Fibroblast of the conjunctiva (primary cell): ENCODE measurements at regions not wholly inside any gene's neighbourhood (a gene's known extent, or its start where the extent isn't known, plus 50 kb on each side); places are given as distances from the start of the nearest gene placed in this dataset.
A peak's percentile ranks its signal among the peaks of the same experiment; 100 is the strongest.

ENCODE experiments used
- DNase-seq: peaks from one replicate; pipeline ENCODE4 v3.0.0-alpha.2; 2010; ENCODE audit warnings: low read depth

DNA sequence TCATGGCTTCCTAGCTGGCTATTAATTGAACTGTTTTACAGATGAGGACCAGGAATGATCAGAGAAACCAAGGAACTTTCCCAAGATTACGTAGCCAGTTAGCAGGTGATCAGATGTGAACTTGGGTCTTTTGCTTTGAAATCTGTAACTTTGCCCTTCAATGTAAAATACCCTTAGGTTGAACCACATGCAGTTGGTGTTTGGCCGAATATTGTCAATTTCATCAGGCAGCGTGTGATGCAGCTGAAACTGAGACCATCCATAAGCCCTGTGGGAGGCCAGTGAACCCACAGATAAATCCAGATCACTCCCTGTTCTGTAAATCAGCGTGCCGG lies 150.8 kb downstream of the ETS2 start:
- DNase-seq, result no peak

DNA sequence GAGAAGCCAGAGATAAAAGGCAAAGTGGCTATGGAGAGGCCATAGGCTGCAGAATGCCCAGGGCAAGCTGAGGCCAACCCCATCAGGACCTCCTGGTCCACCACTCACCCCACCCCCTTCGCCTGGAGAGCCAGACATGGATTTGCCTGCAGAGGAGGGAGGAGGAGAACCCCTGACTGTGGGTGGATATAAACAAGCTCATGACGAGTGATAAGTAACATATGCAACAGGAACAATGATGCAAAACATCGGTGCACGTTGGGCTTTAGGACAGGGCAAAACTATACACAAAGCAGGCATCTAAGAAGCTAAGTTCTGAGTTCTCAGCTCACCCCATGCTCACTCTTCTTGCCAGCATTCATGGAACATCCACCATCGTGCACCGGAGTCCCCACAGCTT lies 150.3 kb downstream of the ETS2 start:
- no peak for DNase-seq

DNA sequence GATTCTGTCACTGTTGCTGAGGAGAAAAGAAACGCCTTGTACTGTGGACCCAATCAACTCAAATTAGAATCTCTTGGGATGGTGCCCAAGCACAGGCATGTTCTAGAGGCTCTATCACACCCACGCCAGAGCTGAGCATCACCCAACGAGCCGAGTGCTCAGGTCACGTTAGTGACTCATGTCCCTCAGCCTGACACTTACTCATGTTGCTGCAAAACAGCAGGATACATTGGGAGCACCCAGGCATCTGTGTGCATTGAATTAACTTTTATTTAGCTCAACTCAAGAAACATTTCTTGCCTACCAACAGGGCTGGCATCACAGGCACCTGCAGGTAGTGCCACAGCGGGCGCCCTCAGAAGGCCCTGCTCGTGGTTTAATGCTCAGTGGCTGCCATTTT lies 149.8 kb downstream of the ETS2 start:
- no peak for DNase-seq

DNA sequence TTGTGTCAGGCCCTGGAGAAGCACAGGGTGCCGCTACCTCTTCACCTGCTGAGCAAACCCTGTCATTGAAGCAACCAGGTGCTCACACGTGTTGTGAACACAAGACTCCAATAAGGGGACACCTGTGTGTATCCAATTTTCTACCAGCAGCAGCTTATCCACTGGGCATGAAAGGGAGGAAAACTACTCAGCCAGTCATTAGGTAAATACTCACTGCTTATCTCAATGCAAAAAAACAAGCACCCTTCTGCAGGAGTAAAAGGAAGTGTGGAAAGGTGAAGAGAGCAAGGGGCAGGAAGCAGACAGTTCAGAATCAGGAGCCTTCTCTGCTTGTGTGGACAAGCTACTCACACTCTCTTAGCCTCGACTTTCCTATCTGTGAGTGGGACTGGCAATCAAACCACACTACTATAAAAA lies 148.9 kb downstream of the ETS2 start:
- no peak for DNase-seq

DNA sequence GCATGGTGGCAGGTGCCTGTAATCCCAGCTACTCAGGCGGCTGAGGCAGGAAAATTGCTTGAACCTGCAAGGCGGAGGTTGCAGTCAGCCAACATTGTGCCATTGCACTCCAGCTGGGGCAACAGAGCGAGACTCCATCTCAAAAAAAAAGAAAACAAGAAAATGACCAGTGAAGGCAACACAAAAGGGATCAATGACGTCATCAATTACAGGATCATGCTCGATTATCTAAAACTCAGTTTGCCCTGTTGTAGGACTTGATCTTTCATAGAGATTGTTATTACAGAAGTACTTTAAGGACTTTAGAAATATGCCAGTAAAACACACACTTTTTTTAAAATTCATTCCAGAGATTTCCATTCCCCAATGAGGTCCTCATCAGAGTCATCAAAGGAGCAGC lies 147.8 kb downstream of the ETS2 start:
- DNase-seq, result no peak

DNA sequence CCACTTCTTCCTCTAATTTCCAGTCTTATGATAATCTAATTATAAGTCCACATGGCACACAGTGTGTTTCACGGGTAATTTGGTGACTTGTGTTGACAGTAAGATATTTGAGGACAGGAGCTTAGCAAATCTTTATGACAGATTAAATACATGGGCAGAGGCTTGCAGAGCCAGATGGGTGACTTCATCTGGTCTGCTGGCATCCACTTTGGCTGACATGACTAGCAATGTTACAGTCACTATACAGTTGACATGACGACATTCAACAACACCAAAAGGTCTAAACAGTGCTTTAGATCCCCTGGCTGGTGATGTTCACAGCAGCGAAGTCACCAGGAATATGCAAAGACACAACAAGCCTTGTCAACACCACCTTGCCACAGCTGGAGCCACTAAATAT lies 147.2 kb downstream of the ETS2 start:
- no peak for DNase-seq

DNA sequence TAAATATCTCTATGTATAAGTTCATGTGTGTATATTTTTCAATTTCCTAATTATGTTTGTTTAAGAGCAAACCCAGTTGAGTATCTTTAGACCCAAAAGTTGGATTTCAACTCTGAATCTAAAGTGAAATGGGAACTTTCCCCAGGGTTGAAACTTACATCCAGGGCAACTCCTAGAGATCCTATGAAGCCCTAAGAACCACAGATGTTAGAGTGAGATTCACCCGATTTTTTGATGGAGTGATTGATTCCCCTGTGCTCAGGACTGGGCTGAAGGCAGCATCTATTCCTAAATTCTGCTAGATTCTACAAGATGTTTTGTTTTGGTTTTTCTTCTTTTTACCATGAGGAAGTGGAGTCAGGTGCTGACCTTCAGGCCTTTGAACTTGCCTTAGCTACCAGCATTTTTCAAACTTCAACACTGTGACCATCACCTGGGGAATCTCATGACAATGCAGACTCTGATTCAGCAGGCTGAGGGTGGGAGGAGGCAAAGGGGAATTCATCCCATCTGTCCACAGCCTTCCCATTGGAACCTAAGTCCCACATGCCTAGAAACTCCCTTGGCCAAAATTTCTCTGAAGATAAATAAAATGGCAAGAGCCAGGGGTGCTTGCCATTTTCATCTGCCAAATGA lies 145.5 kb downstream of the ETS2 start:
- no peak for DNase-seq

DNA sequence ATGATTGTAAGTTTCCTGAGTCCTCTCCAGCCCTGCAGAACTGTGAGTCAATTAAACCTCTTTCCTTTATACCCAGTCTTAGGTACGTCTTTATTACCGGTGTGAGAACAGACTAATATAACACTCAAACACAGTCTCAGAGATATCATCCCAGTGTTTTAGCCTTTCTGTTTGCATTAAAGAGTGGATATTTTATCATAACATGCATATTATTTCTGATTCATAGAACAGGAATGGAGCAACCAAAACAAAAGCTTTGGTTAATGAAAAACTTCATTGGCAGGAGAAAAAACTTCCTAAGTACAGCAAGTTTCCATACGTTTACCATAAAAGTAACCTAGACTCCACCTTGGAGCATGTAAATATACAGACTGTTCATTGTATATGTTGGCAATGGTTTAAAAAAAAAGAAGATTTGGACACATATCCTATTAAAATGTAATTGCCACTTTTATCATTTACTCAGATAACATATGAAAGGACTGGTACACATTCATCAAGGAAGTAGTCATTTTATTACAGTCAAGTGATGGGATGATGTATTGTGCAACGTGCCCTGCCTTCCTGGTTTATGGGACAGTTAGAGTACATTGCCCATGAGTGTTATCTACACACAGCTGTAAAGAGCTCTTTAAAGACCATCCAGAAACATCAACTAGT lies 144.8 kb downstream of the ETS2 start:
- DNase-seq, result no peak

DNA sequence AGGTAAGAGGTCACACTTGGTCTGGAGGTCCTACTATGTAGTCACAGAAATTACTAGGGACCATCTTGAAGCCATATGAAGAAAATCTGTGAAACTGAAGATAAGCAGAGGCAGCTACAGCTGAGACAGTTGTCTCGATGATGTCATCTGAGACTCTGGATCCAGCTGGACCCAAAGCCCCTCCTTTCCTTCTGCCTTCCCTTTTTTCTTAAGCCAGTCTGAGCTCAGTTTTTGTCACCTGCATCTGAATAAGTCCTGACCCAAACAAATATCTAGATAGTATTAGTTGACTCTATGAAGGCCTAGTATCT lies 143.3 kb downstream of the ETS2 start:
- DNase-seq, result no peak

DNA sequence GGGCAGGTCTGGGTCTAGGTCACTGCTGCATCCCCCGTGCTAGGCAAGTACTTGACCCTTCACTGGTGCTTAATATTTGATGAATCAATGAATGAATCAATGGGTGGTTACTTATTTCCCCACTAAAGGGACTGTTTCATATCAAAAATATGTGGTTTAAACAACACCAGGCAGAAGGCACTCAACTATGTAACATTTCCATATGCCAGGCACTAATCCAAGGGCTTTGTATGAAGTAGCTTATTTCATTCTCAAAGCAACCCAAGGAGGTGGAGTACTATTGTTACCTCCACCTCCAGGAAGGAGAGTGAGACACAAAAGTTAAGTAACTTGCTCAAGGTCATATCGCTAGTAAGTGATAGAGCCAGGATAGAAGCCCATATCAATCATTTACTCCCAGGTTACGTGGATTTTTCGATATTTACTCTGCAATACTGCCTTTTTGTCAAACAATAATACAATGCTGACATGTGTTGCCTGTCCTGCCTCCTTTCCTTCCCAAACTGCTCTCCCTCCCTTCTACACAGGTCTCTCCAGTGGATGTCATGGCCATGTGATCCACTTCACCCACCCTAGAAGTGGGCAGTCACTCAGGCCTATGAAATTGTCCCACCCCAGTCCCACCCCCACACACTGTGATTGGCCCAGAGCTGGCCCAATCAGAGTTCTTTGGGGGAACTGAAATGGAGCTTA lies 142.8 kb downstream of the ETS2 start:
- no peak for DNase-seq

DNA sequence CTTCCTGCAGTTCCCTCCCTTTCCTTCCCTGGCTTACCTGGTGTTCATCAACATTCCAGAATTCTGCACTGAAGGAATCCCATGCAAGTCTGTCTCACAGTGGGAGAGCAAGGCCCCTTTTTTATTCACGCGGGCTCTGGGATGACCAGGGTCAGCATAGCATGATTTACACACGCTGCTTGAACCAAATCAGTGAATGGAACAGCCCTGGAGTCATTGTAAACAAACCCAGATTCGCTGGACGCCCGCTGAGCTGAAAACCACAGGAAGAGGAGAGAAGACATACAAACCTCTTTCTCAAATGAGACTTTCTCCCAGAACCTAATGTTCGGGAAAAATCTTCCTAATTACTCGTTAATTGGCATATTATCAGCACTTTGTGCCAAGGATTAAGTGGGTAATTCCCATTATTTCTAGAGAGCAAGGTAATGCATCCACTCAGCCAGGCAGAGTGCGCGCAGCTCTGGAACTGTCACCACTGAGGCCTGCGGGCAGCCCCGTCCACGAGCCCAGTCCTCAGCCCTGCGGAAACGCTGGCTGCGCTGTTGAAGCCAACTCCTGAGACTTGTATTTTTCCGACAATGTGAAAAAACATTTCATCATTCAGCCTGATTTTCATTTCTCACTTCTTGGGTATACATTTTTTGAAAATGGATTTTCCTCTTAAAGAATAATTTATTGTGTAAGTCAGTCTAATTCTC lies 140.0 kb downstream of the ETS2 start:
- DNase-seq, result no peak

DNA sequence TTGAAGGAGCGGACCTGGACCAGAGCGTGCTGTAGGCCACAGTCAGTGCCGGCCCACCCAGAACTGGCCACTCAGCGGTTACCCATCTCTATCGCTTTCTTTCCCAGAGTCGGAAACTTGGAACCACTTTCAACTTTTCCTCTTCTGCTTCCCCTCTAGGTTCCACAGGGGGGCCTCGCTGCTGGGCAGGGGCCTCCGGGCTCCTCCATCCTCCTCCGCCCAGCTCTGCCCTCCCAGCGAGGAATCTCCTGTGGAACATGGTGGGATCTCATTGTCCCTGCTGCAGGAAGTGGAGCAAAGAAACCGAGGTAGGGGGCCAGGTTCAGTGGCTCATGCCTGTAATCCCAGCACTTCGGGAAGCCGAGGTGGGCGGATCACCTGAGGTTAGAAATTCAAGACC lies 139.2 kb downstream of the ETS2 start:
- DNase-seq, result no peak

DNA sequence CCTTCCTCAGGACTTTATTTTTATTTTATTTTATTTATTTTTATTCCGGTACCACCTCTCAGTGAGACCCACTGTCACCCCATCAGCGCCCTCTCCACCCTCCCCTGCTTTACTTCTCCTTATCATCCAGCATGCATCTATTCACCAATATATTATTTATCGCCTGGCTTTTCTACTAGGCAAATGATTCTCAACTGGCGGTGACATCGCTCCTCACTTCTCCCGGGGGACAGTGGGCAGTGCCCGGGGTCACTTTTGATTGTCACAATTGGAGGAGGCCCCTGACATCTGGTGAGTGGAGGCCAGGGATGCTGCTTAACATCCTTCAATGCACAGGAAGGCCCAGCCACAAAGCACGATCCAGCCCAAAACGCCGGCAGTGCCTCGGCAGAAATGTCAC lies 138.7 kb downstream of the ETS2 start:
- DNase-seq, result no peak

DNA sequence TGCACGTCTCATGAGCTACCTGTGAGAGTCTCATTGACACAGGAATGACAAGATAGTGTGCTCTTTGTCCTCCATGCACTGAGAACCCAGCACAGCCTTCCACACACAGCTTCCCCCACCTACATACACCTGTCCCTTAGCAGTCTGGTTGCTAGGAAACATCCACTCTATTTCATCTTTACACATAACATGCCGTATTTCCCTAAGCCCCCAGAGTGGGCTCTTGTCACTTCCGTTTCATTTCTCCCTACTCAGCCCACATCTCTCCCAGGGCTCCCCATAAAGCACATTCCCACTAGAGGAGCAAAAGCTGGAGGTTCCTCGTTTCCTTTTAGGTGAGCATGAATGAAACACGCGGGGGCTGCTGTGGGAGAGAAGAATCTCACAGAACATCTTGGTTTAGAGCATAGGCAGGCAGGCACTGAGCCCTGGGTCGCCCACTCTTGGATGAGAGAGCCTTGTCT lies 137.1 kb downstream of the ETS2 start:
- no peak for DNase-seq

DNA sequence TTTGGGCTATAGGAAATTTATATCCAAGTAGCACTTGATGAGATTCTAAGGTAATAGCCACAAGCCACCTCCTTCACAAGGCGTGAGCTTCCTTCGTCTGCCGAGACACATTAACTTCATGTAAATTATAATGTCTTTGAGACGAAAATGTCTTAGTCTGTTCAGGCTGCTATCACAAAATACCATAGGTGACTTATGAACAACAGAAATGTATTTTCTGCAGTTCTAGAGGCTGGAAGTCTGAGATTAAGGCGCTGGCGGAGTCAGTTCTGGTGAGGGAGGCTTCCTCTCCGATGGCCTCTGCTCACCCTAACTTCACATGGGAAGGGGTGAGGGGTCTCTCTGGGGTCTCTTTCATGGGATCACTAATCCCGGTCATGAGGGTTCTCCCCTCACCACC lies 133.0 kb downstream of the ETS2 start:
- no peak for DNase-seq

DNA sequence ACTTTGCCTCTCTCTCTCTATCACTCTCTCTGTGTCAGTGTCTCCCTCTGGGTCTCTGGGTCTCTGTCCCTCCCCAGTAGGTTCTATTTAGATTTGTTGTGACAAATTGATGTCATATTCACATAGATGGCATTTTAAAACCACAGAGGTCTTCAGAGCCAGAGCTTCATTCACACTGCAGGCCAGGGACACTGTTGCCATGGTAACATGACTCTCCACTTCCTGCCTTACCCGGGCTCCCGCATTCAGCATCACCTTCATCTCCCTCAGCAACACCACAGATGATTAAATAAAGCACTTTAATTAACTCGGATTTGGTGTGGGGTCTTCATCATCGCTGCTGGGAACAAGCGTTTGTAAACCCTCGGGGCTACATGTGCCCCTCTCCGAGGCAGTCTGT lies 132.6 kb downstream of the ETS2 start:
- DNase-seq, result no peak

DNA sequence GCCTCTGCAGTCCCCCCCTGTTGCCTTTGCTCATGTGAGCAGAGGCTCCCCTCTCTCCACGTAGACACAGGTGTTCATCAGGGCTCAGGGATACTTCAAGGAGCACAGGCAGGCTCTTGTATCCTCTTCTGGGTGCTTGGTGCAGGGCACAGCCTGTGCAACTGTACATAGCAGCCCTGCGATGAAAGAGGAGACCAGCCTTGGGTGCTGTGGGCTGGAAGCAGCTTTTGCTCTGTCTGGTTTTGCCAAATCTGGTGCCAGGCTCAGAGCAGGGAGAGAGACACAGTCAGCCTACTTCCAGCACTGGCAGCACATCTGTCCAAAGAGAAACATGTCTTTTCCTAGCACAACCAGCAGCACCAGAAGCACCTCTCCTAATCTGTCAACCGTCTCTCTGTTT lies 132.1 kb downstream of the ETS2 start:
- DNase-seq, result no peak

DNA sequence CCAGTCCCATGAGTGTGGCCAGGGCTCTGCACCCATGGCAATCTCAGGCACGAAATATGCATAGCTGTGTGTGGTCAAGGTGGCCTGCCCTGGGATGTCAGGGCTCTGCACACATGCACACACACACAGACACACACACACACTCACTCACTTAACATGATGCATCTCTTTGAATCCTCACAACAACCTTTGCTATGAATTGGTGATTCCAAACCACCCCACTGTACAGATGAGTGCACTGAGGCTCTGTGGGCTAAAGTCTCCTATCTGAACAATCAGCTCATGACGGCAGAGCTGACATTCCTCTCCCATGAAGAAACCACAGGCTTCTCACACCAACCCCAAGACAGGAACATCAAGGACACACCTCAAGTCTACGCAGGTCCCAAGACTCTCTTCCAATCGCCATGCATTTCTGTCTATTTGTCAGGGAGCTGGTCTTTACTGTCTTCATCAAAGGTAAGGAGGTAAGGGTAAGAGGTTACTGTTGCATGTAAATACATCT lies 131.6 kb downstream of the ETS2 start:
- DNase-seq, result no peak

DNA sequence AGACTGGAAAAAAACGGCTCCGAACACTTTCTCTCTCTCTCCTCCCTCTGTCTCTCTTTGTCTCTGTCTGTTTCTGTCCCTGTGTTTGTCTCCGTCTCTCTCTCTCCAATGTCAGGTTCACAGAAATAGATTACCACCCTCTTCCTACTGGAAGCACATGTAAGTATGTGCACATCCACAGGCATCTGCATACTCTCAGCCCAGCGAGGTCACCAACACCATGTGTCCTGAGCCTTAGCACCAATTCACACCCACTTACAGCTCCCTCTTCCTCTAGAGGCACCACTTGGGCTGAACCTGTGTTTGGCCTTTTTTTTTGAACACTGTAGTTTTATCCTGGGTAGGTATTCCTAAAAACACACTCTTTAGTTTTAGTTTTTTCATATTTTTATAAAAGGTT lies 130.5 kb downstream of the ETS2 start:
- DNase-seq, result no peak

DNA sequence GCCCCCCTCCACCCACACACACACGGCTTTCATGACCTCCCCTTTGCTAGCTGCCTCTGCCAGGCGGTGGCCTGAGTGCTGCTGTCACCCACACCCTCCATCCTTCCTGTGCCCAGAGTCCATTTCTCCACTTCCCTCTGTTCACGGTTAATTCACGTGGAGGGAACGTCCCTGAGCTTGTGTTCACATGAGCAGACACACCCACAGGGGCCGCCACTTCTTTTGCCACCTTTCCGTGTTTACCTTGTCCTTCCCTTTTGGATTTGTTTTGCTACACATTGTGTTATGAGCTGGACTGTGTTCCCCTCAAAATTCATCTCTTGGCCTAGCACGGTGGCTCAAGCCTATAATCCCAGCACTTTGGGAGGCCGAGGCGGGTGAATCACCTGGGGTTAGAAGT lies 128.0 kb downstream of the ETS2 start:
- no peak for DNase-seq

DNA sequence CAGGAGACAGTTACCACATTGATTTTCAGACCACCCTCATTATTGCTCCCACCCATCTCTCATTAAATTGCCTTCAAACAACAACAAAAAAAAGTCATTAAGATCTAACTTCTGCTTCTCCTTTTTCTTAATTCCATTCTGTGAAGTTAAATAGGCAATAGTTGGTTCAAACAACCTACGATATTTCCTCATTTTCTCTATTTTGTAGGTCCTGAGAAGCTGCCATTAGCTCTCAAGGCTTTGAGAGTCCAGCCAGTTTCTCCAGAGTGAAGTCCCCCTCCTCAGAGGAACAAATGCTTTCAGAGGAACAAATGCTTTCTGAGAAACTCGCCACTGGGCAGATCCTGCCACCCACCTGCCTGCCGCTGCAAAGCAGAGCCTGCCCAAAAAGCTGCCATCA lies 125.6 kb downstream of the ETS2 start:
- DNase-seq, result no peak

DNA sequence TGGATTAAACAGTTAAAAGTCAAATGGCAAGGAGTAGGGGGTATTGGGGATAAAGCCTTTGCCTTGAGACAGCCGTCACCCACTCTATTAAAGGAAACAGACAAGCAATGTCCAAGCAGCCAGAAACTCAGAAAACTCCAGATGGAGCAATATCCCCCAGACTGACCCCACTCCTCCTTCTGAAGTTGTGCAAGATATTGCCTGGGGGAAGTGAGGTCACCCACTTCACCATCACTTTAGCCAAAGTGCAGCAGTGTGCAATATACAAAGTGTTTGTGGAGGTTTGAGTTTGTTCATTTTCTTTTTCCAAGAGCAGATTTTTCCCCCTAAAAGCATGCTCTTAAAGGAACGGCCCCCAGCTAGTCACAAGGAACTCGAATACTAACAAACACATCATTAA lies 125.1 kb downstream of the ETS2 start:
- DNase-seq, result peak; percentile 72

DNA sequence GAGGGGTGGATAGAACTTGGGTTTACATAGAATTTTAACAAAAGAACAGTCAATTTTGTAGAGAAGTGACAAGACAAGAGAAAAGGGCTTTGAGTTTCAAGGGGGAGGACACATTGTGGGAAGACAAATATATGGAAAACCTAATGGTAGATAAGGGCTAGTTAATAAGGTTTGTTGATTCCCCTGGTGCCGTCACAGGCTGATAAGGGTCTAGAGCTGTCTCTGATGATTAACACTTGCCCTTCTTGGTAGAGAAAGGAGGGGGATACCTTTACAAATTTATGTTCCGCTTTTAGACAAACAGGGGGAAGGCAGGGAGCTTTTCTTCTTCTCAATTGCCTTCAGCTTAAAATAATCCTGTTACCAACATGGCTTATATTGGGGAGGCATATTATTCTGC lies 124.3 kb downstream of the ETS2 start:
- DNase-seq, result no peak
